HG02840 (cell line): ENCODE measurements at regions not wholly inside any gene's neighbourhood (a gene's known extent, or its start where the extent isn't known, plus 50 kb on each side); places are given as distances from the start of the nearest gene placed in this dataset.
"Not testable (repeated sequence)": the region's sequence is repeated elsewhere in the genome, so short reads cannot be mapped to it uniquely, and the experiment has no call there.

ENCODE experiments used
- ATAC-seq: cut with Tn5 transposase; IDR thresholded peaks from one replicate; pipeline ENCODE4 v1.9.1; 2021; ENCODE audit warnings: mild to moderate bottlenecking, moderate library complexity, moderate number of reproducible peaks; ENCODE audit not compliant: unreplicated experiment, low FRiP score

- no peak for ATAC-seq
Measured at GRCh38 chr17:68782789-68783188, 172.4 kb downstream of the ABCA8 start.

GRCh38 chr17:68780596-68780995, 174.6 kb downstream of the ABCA8 start:
- ATAC-seq: no peak

DNA sequence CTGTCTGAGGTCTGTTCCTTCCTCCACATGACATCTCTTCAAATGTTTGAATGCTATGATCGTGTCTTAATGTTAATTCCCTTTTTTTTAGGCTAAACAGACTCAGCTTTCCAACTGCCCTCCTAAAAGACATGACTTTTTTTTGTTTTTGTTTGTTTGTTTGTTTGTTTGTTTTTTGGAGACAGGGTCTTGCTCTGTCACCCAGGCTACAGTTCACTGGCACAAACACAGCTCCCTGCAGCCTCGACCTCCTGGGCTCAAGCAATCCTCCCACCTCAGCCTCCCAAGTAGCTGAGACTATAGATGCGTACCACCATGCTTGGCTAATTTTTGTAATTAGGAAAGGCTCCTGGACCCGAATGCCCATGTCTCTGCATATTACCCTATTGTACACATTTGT, 176.5 kb downstream of the ABCA8 start:
- ATAC-seq: no peak

- no peak for ATAC-seq
Measured at GRCh38 chr17:68777856-68778694, 176.9 kb upstream of the FAM20A start.

GRCh38 chr17:68777243-68777855, 176.2 kb upstream of the FAM20A start:
- ATAC-seq: no peak

DNA sequence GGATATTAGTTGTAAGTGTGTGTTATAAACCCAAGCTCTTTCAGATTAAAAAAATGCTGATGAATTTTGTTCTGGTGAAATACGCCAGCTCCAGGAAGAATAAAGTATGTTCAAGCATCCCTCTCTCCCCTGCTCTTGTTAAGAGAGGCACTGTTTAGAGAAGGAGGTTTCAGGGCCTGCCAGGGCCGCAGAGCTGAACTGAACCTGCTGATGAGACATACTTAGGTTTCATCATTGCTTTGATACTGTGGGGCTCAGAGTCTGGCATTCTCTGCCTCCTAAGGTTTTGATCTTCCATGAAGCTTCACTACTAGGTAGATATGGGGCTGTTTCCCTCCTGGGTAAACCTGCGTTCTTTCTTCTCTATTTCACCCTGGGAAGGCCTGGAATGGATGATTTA, 175.3 kb upstream of the FAM20A start:
- ATAC-seq: no peak

GRCh38 chr17:68775969-68776368, 174.8 kb upstream of the FAM20A start:
- ATAC-seq: no peak

DNA sequence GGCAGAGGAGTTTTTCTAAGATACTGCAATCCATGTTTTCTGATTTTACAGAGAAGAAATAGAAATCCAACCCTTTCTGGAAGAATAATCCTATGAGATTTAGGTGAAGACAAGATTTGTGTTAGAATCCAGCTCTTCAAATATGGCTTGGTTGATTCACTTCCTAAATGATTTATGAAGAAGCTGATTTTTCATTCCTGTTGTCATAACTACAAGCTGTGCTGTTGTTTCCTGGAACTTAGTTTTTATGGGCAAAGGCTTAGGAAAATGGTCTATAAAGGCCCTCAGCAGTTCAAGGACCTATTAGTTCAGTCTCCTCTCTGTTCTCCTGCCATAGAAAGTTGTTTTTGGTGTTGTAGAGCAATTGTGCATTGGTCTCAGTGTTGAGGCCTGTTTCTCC, 174.2 kb upstream of the FAM20A start:
- no peak for ATAC-seq

- ATAC-seq: no peak
Measured at GRCh38 chr17:68771867-68772515, 170.8 kb upstream of the FAM20A start.

GRCh38 chr17:68768804-68769203, 167.6 kb upstream of the FAM20A start:
- no peak for ATAC-seq

DNA sequence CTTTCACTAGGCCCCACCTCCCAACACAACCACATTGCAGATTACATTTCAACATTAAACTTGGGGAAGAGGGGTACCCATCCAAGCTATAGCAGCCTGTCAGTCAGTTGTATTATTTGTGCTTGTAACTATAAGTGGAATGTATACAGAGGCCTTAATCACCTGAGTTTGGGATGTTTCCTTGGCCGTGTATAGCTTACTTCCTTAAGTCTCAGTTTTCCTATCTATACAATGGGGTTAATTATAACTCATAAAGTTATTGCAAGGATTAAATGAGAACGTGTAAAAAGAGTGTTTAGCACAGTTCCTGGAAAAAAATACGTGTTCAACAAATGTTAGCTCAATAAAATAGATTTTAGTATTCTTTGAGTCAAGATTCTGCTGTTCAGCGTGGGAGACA, 165.5 kb upstream of the FAM20A start:
- no peak for ATAC-seq

- no peak for ATAC-seq
Measured at GRCh38 chr17:68763562-68763961, 162.4 kb upstream of the FAM20A start.

- ATAC-seq: no peak
Measured at GRCh38 chr17:68762911-68763310, 161.7 kb upstream of the FAM20A start.

- no peak for ATAC-seq
Measured at GRCh38 chr17:68760141-68760475, 158.9 kb upstream of the FAM20A start.

DNA sequence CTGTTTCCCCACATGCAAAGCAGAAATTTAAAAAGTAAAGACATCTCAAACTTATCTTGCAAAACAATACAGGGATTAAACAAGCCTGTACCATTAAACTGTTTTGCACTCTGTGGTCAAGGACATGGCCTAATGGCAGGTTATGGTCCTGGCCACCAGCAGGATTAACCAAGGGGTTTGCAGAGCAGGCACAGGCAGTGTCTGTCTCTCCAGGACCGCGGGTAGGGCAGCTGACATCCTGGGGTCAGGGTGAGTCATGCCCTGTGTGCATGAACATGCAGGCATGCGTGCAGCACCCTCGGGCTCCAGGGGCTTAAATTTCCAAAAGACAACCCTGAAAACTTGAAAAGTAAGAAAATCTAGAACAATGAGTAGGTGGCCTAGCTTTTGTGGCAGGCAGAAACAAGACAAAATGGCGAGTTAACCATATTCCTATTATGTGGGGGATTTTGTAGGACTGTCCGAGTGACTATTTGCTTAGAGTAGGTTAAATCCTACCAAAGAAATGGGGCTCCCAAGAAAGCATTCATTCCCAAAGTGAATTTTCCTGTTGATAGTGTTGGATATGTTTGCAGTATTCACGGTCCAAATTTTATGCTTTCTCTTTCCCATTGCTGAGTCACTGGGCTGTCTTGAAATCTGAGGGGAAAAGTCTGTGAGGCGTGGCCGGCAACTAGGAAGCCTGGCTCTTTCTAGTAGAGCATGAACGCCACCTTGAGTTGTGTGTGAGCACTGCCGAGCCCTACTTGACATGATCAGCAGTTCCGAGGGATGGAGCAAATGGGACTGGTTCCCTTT, 158.4 kb upstream of the FAM20A start:
- ATAC-seq: peak; percentile 74

- no peak for ATAC-seq
Measured at GRCh38 chr17:68759002-68759342, 157.8 kb upstream of the FAM20A start.

DNA sequence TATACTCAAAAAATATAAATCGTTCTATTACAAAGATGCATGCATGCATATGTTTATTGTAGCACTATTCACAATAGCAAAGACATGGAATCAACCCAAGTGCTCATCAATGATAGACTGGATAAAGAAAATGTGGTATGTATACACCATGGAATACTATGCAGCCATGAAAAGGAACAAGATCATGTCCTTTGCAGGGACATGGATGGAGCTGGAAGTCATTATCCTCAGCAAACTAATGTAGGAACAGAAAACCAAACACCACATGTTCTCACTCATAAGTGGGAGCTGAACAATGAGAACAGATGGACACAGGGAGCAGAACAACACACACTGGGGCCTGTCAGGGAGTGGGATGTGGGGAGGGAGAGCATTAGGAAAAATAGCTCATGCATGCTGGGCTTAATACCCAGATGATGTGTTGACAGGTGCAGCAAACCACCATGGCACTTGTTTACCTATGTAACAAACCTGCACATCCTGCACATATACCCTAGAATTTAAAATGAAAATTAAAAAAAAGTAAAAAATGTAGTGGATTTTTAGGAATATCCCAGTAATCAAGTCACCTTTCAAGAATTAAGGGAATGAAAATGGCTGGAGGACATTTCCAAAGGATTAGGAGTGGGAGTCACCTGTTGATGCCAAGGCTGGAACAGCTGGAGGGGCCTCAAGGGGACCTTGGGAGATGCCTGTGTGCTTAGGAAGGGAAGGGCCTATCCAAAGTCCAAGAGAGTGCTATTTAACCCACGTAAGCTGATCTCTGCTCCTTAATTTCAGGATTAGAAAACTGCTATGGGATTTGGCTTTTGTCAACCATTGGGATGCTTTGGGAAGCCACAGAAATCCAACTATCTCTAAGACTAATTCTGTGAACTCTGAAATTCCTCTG, 156.9 kb upstream of the FAM20A start:
- ATAC-seq: not testable (repeated sequence)

GRCh38 chr17:68753985-68754769, 153.0 kb upstream of the FAM20A start:
- ATAC-seq: no peak

DNA sequence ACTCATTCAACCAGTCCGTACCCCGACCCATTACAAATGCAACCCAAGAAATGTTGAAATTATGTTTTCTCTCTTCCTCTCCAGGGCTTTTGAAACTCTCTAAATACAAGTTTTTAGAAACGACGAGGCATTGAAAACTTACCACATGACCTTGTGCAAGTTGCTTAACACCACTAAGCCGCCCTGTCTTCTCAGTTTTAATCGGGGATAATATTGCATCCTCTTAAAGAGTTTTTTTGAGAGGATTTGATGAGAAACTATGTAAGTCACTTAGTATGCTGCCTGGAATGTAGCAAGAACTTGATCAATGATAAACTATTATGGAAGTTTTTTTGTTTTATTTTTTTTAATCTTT, 149.0 kb upstream of the FAM20A start:
- no peak for ATAC-seq
